Cardiac muscle cell (in vitro differentiated cells and primary cell): ENCODE measurements at regions not wholly inside any gene's neighbourhood (a gene's known extent, or its start where the extent isn't known, plus 50 kb on each side); places are given as distances from the start of the nearest gene placed in this dataset.

ENCODE experiments used
- DNase-seq, 2 donors: peaks; one replicate each; pipeline versions ENCODE4 v3.0.0 to v3.0.0-alpha.2; 2010 to 2017; ENCODE audit warnings: low read depth in 1 of 2, low spot score in 1 of 2
- H3K27ac ChIP-seq: fragments of 200-600 bp; sonication (generic); 2 replicates; pipeline ENCODE4 v1.5.1; 2016
- H3K27me3 ChIP-seq: fragments of 200-600 bp; sonication (generic); 2 replicates; pipeline ENCODE4 v1.6.0; 2016; ENCODE audit warnings: control low read depth
- H3K36me3 ChIP-seq: fragments of 200-600 bp; sonication (generic); 2 replicates; pipeline ENCODE4 v1.5.1; 2016; ENCODE audit warnings: control low read depth
- H3K4me1 ChIP-seq: fragments of 200-600 bp; sonication (generic); 2 replicates; pipeline ENCODE4 v1.8.1; 2017; ENCODE audit warnings: low read depth, mild to moderate bottlenecking, mixed run types
- H3K4me3 ChIP-seq: fragments of 200-600 bp; sonication (generic); 2 replicates; pipeline ENCODE4 v1.5.1; 2016; ENCODE audit warnings: mild to moderate bottlenecking
- H3K9me3 ChIP-seq: fragments of 200-600 bp; sonication (generic); 2 replicates; pipeline ENCODE4 v1.5.1; 2017; ENCODE audit warnings: low read depth, mild to moderate bottlenecking, control low read depth
- TF ChIP-seq, protein P1 (sequence below): IDR thresholded peaks from 2 replicates; pipeline ENCODE4 v1.5.1; 2012; ENCODE audit warnings: low read depth, mild to moderate bottlenecking, low read length

DNA sequence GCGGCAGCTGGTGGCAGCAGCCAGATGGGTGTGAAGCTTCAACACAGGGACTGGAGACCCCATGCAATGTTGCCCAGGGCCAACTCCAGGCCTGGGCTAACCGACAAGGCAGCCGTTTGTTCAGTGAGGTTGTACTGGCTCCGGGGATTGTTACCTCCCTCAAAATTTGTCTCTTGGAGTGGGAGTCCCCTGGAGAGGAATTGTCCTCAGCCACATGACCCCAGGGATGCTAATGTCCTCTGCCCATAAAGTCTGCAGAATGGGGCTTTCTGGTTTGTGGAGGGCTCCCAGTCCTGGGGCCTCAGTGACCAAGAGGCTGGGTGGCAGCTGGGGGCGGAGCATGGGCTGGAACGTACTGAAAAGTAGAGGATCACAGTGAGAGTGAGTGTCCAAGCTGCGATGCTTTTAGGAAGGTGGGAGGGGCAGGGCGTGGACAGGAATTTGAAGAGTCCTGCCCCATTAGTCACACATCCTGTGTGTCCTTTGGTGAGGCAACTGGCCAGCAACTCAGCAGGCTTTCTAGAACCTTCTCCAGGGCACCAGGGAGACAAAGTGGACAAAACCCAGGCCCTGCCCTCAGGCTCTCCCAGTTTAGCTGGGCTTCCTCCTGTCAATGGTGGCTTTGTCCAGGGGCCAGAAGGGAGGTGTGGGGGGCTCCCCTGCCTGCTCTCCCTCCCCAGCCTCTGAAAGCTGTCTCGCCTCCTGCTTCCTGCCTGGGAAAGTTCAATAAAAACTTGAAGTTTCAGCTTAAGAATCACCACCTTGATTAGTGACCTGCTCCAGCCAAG is 114.0 kb downstream of the NSG2 start:
- Histone ChIP-seq H3K36me3 (no peaks in the 10 kb centered on the region), H3K9me3 (no peaks in the 10 kb centered on the region), H3K4me3 (no peak overlapping the region), H3K27me3 (no peaks in the 10 kb centered on the region), H3K27ac (no peak overlapping the region), H3K4me1 (no peaks in the 10 kb centered on the region)
- peak in 1 of 2 donors; percentile 38 for DNase-seq
- TF ChIP-seq, protein P1, sequence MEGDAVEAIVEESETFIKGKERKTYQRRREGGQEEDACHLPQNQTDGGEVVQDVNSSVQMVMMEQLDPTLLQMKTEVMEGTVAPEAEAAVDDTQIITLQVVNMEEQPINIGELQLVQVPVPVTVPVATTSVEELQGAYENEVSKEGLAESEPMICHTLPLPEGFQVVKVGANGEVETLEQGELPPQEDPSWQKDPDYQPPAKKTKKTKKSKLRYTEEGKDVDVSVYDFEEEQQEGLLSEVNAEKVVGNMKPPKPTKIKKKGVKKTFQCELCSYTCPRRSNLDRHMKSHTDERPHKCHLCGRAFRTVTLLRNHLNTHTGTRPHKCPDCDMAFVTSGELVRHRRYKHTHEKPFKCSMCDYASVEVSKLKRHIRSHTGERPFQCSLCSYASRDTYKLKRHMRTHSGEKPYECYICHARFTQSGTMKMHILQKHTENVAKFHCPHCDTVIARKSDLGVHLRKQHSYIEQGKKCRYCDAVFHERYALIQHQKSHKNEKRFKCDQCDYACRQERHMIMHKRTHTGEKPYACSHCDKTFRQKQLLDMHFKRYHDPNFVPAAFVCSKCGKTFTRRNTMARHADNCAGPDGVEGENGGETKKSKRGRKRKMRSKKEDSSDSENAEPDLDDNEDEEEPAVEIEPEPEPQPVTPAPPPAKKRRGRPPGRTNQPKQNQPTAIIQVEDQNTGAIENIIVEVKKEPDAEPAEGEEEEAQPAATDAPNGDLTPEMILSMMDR, result no peak

DNA sequence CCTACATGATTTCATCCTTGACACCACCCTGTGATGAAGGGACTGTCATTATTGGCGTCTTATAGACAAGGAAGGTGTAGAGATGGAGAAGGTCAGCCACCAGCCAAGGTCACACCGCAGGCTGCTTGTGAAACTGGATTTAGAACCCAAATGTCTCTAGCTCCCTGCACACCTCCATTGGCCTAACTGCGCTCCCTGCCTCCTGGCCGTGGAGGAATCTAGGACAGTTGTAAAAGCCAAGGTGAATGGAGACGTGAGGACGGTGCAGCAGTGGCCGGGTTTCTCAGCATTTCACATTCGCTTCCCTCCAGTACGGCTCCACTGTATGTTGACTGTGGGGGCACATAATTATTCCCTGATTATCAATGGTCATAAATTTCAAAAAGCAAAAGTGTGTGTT is 119.9 kb downstream of the NSG2 start:
- no peak overlapping the region for H3K4me3 ChIP-seq
- no peak overlapping the region for H3K27ac ChIP-seq
- no peaks in the 10 kb centered on the region for H3K27me3 ChIP-seq
- H3K9me3 ChIP-seq, result no peaks in the 10 kb centered on the region
- no peaks in the 10 kb centered on the region for H3K4me1 ChIP-seq
- H3K36me3 ChIP-seq, result no peaks in the 10 kb centered on the region
- TF ChIP-seq, protein P1, result no peak
- DNase-seq, result no peak

DNA sequence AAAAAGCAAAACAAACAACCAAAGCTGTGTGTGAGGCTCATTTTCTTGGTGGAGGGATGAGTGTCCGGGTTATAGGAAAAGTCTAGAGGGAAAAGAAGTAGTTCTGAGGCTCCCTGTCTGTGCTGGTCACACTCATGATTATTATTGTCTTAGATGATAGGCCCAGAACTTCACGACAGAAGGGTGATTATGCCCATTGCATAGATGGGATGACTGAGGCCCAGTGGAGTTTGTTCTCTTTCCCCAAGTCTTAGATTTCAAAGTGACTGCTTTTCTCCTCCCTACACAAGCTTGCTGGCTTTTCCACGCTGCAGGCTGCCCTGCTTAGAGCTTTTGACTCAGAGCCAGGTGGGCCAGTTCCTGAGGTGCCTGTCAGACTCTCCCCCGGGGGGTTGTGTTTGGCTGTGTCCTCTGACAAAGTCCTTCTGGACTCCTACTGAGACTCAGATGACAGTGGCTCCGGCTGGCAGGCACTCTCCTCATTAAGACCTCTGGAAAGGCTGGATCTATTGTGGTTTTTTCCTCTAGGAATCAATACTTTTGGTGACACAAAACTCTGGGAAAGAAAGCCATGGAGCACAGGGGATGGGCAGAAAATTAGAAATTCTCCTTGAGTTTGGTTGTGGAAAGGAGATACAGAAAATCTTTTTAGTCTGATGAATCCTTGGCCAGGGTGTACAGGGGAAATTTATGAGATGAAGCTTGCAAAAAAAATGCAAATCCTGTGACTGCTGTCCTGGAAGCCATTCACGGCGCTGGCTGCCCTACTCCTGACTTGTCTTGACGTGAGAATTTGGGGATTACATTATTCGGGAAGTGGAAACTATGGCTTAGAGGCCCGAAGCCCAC is 120.9 kb downstream of the NSG2 start:
- TF ChIP-seq, protein P1, result no peak
- H3K4me1 ChIP-seq, result no peaks in the 10 kb centered on the region
- DNase-seq, result no peak
- no peak overlapping the region for H3K27ac ChIP-seq
- H3K36me3 ChIP-seq, result no peaks in the 10 kb centered on the region
- no peak overlapping the region for H3K4me3 ChIP-seq
- H3K27me3 ChIP-seq, result no peaks in the 10 kb centered on the region
- H3K9me3 ChIP-seq, result no peaks in the 10 kb centered on the region

DNA sequence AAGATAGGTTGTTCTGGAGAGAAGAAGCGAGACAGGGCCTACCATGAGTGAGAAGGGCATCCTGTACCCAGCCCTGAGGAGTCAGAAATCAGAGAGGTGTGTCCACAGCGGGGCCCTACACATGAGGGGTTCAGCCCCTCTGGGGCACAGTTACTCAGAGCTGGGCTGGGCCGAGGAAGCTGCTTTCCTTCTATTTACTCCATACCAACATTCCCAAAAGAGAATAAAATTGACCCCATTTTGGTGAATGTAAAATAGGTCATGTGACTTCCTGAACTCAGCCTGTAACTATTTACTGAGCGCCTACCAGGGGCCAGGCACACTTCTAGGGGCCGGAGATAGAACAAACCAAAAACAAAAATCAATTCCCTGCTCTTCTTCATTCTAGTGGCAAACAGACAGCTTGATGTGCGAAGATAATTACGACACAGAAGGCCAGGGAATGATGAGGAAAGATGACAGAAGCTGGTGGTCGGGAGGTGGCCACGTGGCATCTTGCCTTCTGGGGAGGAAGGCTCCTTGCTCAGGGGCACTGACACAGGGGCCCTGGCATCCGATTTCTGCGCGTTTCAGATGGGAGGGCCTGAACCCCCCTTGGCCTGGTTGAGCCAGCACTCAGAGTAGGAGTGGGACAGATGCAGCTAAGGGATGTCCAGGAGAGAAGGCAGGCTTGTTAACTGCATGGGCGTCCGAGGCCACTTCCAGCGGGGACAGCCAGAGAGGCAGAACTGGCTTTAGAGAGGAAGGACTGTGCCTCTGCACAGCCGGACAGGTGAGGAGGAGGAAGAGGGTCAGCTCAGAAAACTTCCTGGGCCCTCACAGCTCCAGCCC is 121.8 kb downstream of the NSG2 start:
- Histone ChIP-seq H3K4me3 (no peak overlapping the region), H3K9me3 (no peaks in the 10 kb centered on the region), H3K27ac (no peak overlapping the region), H3K36me3 (no peaks in the 10 kb centered on the region), H3K27me3 (no peaks in the 10 kb centered on the region), H3K4me1 (no peaks in the 10 kb centered on the region)
- TF ChIP-seq, protein P1, result no peak
- DNase-seq, result no peak

DNA sequence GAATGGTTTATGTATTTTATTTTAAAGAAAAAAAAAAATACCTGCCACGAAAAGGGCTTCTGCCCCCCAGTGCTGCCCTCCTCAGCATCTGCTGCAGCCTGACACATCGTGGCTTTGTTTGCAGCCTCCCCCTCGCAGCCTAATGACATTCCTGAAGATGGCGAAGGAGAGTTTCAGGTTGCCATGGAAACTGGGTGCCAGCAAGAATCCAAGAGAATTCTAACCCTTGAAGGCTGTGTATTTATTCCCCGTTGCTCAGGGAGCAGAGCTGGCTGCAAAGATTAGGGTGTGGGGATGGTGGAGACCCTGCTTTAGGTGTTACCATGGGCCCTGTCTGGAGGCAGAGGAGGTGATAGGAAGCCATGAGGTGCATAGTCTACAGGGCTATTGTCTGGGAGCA is 126.6 kb downstream of the NSG2 start:
- no peak overlapping the region for H3K27ac ChIP-seq
- H3K9me3 ChIP-seq, result no peaks in the 10 kb centered on the region
- DNase-seq, result no peak
- H3K4me3 ChIP-seq, result no peak overlapping the region
- TF ChIP-seq, protein P1, result no peak
- no peaks in the 10 kb centered on the region for H3K4me1 ChIP-seq
- no peaks in the 10 kb centered on the region for H3K27me3 ChIP-seq
- H3K36me3 ChIP-seq, result no peaks in the 10 kb centered on the region
